ENCODE measurements at regions not wholly inside any gene's neighbourhood (a gene's known extent, or its start where the extent isn't known, plus 50 kb on each side); places are given as distances from the start of the nearest gene placed in this dataset.

DNA sequence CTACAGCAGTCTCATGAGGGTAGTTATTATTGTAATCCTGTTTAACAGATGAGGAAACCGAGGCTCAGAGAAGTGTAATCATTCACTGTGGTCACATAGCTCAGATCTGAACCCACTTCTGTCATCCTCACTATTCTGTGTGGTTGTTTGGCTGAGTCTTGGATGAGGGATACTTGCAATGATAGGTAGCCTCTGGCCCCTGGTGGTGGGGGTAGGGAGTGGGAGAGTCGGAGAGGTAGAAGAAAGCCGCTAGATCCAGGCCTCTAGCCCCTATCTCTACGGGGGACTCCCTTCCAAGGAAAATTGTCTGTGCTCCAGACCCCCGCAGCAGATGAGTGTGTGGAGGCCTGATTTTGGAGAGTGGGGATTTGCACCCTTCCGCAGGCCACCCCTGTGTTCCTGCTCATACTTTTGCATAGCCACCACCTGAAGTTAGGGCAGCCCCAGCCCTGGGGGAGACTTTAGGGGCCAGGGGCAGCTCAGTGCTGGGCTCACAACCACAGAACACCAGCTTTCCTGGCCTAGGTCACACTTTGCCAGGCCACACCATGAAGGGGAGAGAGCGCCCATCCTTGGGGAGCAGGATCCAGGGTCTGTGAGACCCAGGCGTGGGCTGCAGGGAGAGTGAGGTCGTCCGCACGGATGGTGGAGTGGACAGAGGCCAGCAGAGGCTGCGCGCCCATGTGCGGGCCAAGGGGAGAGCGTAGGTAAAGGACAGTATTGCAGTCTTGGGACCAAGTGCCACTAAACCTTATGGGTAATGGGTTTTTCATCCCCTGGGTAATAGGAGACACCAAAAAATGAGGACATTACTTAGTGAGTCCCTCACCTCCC, 148.2 kb downstream of the GLI2 start:
- H3K9me3 ChIP-seq (ENCODE audit: low read length), result no peaks in the 10 kb centered on the region
- TF ChIP-seq MED8 (CRISPR knock-in tag; IDR thresholded peaks at IDR 0.05; ENCODE audit: insufficient replicate concordance), result no peak
- TF ChIP-seq, protein P1, sequence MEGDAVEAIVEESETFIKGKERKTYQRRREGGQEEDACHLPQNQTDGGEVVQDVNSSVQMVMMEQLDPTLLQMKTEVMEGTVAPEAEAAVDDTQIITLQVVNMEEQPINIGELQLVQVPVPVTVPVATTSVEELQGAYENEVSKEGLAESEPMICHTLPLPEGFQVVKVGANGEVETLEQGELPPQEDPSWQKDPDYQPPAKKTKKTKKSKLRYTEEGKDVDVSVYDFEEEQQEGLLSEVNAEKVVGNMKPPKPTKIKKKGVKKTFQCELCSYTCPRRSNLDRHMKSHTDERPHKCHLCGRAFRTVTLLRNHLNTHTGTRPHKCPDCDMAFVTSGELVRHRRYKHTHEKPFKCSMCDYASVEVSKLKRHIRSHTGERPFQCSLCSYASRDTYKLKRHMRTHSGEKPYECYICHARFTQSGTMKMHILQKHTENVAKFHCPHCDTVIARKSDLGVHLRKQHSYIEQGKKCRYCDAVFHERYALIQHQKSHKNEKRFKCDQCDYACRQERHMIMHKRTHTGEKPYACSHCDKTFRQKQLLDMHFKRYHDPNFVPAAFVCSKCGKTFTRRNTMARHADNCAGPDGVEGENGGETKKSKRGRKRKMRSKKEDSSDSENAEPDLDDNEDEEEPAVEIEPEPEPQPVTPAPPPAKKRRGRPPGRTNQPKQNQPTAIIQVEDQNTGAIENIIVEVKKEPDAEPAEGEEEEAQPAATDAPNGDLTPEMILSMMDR (CRISPR knock-in tag; IDR thresholded peaks at IDR 0.05), result 0 out of 2 replicates have a peak, but pooled peaks have one; percentile 18
- TF ChIP-seq STAG1 (CRISPR knock-in tag; IDR thresholded peaks at IDR 0.05), result 0 out of 2 replicates have a peak, but pooled peaks have one; percentile 10
- H3K79me2 ChIP-seq (ENCODE audit: insufficient read depth, low read length), result no peaks in the 10 kb centered on the region
- ATAC-seq, result peak; percentile 38; the same call in 2 of the 3 replicates
- CTCF ChIA-PET (ENCODE audit: low intra/inter-chr PET ratio, low total read pairs), result no interaction called here
- intact Hi-C loops (cut with micrococcal nuclease; ENCODE audit: unreplicated experiment) (loop anchor here (1.0 kb wide), 1 partner anchor 189 kb away; no protein-coding TSS in a partner anchor), in situ Hi-C loops (cut with HindIII; ENCODE audit: extremely low pct_ligation_motif_present, low pct_unique_long_range_greater_than_20kb) (no loop called here)
- no peaks in the 10 kb centered on the region for H3K36me3 ChIP-seq (replicated peaks in 1 of 2; ENCODE audit: control insufficient read depth in 1 of 2, insufficient read depth in 2 of 2, low read length in 2 of 2)
- no TSS peak for BruUV-seq (replicated peaks)
- no peak for DNase-seq (ENCODE audit: low spot score)
- no peak overlapping the region for H3K4me3 ChIP-seq (replicated peaks in 1 of 3; ENCODE audit: insufficient read depth in 1 of 3, low read depth in 2 of 3, low read length in 3 of 3)
- no peak overlapping the region for H3K9ac ChIP-seq (ENCODE audit: insufficient read depth, low read depth, low read length)
- FAIRE-seq, result no peak
- POLR2A ChIA-PET, result no interaction called here
- H3K27me3 ChIP-seq (ENCODE audit: control insufficient read depth in 1 of 2, insufficient read depth in 2 of 2, low read length in 2 of 2), result peaks cover 22 to 95% of the 10 kb centered on the region in 2 experiments
- H3K4me2 ChIP-seq (ENCODE audit: low read depth, low read length), result no peak overlapping the region
- no peak overlapping the region for H2AFZ ChIP-seq (ENCODE audit: low read length)
- H3K4me1 ChIP-seq (ENCODE audit: insufficient read depth, low read length), result peaks cover 14% of the 10 kb centered on the region
- H3K27ac ChIP-seq (ENCODE audit: extremely low read length, insufficient read depth, low read length), result no peak overlapping the region
- WGBS (ENCODE audit: low lambda C conversion rate), result 39% methylated on average over 14 of the region's 15 CpGs
- H4K20me1 ChIP-seq (ENCODE audit: insufficient read depth, low read length), result no peaks in the 10 kb centered on the region

GRCh38 chr2:120884472-120885290, 149.0 kb downstream of the GLI2 start:
- Histone ChIP-seq H3K4me1 (ENCODE audit: insufficient read depth, low read length) (peaks cover 14% of the 10 kb centered on the region), H3K9ac (ENCODE audit: insufficient read depth, low read depth, low read length) (no peak overlapping the region), H4K20me1 (ENCODE audit: insufficient read depth, low read length) (no peaks in the 10 kb centered on the region), H3K79me2 (ENCODE audit: insufficient read depth, low read length) (no peaks in the 10 kb centered on the region), H2AFZ (ENCODE audit: low read length) (no peak overlapping the region), H3K4me3 (replicated peaks in 1 of 3; ENCODE audit: insufficient read depth in 1 of 3, low read depth in 2 of 3, low read length in 3 of 3) (no peak overlapping the region), H3K27ac (ENCODE audit: extremely low read length, insufficient read depth, low read length) (no peak overlapping the region), H3K36me3 (replicated peaks in 1 of 2; ENCODE audit: control insufficient read depth in 1 of 2, insufficient read depth in 2 of 2, low read length in 2 of 2) (no peaks in the 10 kb centered on the region), H3K4me2 (ENCODE audit: low read depth, low read length) (no peak overlapping the region), H3K27me3 (ENCODE audit: control insufficient read depth in 1 of 2, insufficient read depth in 2 of 2, low read length in 2 of 2) (peaks cover 20 to 93% of the 10 kb centered on the region in 2 experiments), H3K9me3 (ENCODE audit: low read length) (no peaks in the 10 kb centered on the region)
- no TSS peak for BruUV-seq (replicated peaks)
- in situ Hi-C loops (cut with HindIII; ENCODE audit: extremely low pct_ligation_motif_present, low pct_unique_long_range_greater_than_20kb) (no loop called here), intact Hi-C loops (cut with micrococcal nuclease; ENCODE audit: unreplicated experiment) (no loop called here)
- no peak for ATAC-seq
- FAIRE-seq, result no peak
- CTCF ChIA-PET (ENCODE audit: low intra/inter-chr PET ratio, low total read pairs), result no interaction called here
- WGBS (ENCODE audit: low lambda C conversion rate), result 30% methylated on average over 14 of the region's 16 CpGs
- DNase-seq (ENCODE audit: low spot score), result no peak
- POLR2A ChIA-PET, result no interaction called here
- TF ChIP-seq, protein P2, sequence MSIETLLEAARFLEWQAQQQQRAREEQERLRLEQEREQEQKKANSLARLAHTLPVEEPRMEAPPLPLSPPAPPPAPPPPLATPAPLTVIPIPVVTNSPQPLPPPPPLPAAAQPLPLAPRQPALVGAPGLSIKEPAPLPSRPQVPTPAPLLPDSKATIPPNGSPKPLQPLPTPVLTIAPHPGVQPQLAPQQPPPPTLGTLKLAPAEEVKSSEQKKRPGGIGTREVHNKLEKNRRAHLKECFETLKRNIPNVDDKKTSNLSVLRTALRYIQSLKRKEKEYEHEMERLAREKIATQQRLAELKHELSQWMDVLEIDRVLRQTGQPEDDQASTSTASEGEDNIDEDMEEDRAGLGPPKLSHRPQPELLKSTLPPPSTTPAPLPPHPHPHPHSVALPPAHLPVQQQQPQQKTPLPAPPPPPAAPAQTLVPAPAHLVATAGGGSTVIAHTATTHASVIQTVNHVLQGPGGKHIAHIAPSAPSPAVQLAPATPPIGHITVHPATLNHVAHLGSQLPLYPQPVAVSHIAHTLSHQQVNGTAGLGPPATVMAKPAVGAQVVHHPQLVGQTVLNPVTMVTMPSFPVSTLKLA (IDR thresholded peaks at IDR 0.05), result no peak
- TF ChIP-seq ZSCAN30 (CRISPR knock-in tag; IDR thresholded peaks at IDR 0.05) (no peak), XBP1 (CRISPR knock-in tag; IDR thresholded peaks at IDR 0.05) (no peak), TSC22D2 (CRISPR knock-in tag; IDR thresholded peaks at IDR 0.05; ENCODE audit: borderline replicate concordance) (no peak), YEATS2 (CRISPR knock-in tag; IDR thresholded peaks at IDR 0.05; ENCODE audit: borderline replicate concordance) (no peak), ZBTB21 (CRISPR knock-in tag; IDR thresholded peaks at IDR 0.05) (no peak), ZNF644 (CRISPR knock-in tag; IDR thresholded peaks at IDR 0.05; ENCODE audit: low read depth) (no peak), SP2 (CRISPR knock-in tag; IDR thresholded peaks at IDR 0.05) (no peak)

Measured in HepG2 (cell line).